GM21526 (cell line): ENCODE measurements at regions not wholly inside any gene's neighbourhood (a gene's known extent, or its start where the extent isn't known, plus 50 kb on each side); places are given as distances from the start of the nearest gene placed in this dataset.
"Not testable (repeated sequence)": the region's sequence is repeated elsewhere in the genome, so short reads cannot be mapped to it uniquely, and the experiment has no call there.

Source experiments
- ATAC-seq: cut with Tn5 transposase; IDR thresholded peaks from one replicate; pipeline ENCODE4 v1.9.1; 2021; ENCODE audit warnings: moderate library complexity; ENCODE audit not compliant: unreplicated experiment, low FRiP score

DNA sequence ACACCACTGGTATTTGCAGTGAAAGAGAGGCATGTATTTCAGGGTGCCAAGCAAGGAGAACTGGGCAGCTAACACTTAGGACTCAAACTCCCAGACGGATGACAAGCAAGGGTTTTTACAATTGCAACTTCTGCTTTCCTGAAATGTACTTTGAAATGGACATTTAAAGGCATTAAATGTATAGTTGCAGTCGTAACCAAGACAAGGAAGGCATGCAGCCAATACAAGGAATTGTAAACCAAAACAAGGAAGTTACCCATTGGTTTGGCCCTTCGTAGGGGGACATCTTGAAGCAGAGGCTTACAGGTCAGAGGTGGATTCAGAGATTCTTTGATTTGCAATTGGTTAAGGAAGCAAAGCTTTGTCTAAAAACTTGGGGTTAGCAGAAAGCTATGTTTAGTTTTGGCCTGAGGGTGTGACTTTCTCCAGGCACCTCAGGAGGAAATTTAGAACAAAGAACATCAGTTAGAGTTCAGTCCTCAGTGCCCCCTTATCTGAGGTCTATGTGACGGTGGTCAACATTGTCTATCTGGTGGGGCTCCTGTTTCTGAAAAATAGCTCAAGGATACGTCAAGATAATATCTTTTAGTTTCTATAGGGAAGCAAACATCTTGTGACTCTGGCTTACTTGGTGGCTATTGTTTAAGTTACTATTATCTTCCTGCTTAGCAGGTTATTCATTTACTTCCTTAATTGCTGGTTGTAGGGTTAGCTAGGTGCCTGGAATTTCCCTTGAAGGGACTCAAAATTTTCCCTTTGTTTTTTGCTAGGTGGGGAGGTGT, 266.0 kb downstream of the CD83 start:
- no peak for ATAC-seq

DNA sequence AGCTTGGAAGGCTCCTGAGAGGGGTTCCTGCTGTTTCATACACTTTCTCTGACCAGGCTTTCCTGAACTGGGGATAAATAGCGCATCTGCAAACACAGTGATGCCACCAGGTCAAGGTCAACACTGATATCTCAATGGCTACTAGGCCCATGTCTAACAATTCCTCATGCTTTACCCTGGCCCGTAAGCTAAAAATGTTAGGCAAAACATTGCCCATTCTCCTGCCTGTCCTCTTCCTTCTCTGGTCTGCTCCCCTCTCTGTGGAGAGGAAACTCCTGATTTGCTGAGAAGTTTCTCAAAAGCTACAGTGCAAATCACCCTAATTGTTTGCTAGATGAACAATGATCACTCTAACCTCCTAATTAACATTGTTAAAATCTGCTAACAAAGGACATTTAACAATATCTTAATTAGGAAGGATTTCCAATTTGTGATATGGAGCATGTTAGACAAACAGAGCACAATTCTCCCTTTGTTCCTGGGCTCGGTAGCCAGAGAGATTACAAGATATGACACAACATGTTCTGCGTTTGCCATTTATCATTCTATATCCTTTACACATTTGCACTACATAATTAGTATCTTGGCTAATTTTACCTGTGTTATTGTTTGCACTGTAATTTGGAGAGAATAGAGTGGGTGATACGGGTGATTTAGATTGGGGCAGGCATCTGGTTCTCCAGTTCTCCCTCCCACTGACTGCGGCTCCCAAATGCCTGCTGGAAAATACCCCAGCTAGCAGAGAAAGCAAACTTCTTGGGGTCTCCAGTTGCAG, 266.8 kb downstream of the CD83 start:
- no peak for ATAC-seq

DNA sequence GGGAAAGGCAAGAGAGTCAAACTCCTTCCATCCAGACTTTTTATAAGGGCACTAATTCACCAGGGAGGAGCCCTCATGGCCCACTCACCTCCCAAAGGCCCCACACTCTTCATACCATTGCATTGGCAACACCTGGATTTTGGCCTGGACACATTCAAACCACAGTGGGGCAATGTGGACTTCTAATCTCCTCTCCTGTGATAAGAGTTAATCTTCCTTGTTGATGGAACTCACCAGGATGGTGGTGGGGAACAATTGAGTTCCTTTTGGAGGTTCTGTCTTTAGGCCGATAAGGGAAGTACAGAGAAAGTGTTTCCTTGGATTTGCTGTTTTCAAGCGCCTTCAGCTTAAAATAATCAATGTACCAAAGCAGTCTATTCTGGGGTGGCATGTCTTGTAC, 268.7 kb downstream of the CD83 start:
- ATAC-seq = no peak

DNA sequence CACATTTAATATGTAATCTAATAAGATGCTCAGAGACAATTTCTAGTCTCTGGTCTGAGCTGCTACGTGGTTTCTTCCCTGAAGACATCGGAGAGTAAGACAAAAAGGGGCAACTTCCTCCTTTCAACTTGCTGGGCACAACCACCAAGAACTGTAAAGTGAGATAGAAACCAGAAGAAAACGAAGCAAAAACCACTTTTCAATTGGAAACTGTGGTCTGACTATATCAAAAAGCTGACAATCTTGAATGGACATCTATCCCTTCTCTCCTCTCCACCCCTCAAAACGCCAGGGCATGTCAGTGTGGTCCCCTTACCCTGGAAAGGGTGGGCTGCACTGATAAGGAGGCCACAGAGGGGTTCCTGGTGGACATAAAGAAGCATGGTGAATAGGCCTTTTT, 269.1 kb downstream of the CD83 start:
- ATAC-seq = no peak

DNA sequence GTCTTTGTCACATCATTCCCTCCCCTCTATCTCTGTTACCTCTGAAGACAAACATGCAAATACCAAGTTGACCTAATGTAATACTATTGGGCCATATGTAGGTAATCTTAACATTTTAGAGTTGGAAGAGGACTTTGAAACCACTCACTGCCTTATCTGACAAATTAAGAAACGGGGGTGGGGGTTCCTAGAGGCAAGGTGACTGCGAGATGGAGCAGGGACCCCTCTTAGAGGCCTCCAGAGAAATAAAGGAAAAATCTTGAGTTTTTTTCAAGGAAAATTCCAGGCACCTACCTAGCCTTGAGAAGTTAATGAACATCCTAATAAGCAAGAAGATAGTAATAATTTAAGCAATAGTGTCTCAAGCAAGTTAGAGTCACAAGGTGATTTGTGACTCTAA, 270.8 kb downstream of the CD83 start:
- ATAC-seq = no peak

DNA sequence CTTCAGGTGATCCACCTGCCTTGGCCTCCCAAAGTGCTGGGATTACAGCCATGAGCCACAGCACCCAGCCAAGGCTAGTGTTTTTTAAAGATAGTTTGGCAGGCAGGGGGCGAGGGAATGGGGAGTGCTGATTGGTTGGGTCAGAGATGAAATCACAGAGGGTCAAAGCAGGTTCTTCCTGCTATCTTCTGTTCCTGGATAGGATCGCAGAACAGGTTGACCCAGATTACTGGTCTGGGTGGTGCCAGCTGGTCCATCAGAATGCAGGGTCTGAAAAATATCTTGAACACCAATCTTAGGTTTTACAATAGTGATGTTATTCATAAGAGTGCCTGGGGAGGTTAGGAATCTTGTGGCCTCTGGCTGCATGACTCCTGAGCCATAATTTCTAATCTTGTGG, 272.2 kb downstream of the CD83 start:
- not testable (repeated sequence) for ATAC-seq

DNA sequence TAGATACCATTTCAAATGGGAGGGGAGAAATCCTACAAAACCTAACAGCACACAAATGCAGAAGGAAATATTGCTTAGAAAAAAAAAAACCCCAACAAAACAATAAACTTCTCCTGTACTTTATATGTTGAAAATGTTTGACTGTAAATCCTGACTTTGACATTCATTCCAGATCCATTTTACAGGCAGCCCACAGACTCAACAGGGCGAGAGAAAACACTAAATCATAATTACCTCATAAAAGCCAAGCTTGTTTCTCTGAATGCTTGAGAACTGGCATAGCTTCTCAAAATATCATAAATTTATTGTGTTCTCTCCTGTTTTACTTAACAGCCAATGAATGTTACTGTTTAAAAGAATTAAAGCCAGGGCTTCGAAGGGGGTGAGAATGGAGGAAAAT, 273.2 kb downstream of the CD83 start:
- no peak for ATAC-seq

DNA sequence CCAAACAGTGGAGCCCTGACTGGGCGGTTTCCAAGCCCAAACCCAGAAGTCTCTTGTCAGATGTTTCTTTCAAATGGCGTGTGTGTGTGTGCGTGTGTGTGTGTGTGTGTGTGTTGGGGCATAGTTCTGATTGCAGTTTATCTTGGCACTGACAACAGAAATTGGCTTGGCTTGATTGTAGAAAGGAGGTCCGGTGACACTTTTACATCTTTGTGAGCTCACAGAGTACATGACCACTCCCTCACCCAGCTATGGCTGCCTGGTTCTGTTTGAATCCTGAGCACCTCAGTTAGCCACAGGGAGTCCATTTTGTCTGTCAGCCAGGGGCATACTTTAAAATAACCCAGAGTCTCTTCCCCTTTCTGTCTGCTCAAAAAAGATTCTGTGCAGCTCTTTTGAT, 276.3 kb downstream of the CD83 start:
- no peak for ATAC-seq

DNA sequence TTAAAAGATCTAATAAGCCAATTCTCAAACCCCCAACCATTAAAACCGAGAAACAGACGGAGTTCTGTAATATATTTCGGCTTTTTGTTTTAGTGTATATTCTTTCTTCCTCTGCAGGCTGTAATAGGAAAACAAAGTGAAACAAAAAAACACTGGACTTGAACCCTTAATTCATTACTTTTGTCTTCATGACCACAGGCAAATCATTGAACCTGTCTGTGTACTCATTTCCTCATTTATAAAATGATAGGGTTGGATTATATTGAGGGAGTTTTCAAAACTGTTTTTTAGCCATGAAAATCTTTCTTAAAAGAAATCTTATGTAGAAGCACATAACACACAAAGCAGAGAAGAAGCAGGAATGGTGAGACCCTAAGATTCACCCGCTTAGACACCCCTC, 278.8 kb downstream of the CD83 start:
- ATAC-seq = no peak

DNA sequence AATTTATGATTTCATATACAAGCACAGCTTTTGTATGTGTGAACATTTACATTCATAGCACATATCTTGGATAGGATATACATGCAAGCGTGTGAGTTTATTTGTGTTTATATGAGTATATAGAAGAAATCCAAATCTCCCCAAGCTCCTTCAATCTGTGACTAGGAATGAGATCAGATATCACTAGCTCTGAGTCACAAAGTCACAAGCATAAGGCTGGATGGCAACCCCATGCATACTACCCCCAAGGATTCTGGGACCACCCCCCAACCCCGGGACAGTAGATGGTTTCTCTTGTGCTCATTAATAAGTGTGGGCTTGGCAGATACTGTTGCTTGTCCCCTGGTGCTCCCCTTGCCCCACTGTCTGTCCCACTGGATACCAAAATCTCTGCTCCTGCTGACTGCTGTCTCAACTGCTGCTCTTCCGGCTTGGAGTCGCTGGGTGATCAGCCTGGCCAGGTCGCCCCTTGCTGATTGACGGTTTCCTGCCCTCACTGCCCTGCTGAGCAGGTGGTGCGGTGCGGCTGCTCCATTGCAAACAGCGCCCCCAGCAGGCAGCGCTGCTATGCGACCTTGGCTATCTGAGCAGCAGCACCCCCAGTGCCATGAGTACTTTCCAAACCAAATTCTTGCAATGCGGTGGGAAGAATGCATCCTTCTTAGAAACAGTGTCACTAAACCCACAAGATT, 279.4 kb downstream of the CD83 start:
- ATAC-seq = no peak

DNA sequence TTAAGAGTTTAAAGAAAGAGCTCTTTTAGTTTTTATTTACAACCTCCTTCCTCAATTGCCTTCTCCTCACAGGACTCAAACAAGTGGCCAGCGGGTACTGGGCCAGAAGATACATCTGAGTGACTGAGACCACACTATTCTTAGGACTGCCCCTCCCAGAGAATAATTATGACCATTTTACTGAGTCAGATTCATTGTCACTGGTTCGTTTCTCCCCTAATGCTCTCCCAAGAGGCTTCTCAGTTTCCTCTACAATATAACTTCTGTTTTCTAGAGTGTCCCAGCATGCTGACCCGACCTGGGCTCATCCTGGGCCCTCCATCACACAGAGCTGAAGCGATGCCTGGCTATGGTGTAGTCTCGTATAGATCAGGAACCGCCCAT, 279.9 kb downstream of the CD83 start:
- ATAC-seq = no peak

DNA sequence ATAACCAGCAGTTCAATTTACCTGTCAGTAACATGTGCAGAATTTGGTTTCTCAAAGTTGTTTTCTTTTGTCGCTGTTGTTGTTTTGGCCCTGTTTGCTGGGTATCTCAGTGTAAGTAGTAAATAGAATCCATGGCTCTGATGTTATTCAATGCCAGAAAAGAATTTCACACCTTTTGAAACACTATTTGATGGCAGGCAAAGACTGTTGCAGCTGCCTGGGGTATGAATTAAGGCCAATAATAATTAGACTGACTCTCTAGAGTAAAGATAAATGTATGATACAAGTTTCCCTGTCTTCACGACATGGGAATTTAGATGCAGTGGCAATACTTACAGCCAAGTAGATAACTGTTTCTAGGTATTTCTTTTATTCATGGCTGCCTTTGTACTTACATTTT, 281.4 kb downstream of the CD83 start:
- ATAC-seq = no peak

DNA sequence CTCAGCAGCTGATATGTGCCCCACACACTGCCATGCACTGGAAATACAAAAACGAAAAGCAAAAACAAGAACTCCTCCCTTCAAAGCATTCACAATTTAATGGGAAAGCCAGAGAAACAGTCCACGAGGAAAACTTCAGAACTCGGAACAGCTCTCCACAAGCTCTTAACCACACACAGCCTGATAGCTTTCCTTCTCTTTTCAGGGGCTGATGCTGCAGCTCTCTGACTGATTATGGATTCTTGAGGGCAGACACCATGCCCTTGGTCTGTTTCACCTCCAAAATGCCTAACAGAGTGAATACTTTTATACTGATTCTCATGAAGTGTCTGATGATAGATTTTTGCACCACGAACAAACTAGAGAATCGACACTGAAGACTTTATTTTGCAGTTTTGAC, 282.1 kb downstream of the CD83 start:
- ATAC-seq = no peak

DNA sequence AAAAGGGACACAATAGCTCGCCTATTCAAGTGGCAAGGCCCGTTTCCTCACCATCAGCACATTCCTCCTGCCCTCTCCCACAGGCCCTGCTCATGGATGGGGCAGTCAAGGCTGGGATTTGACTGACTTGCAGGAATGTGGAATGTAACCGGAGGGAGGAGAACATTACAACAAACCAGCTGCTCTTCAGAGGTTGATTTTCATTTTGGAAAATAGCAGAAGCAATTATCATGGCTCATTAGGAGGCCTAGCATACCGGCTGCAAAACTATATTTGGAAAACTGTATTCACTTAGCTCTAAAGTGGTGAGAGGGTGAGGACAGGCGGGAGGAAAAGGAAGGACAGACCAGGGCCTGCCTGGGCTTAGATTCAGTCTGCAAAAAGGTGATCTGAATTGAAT, 283.7 kb downstream of the CD83 start:
- ATAC-seq = no peak

DNA sequence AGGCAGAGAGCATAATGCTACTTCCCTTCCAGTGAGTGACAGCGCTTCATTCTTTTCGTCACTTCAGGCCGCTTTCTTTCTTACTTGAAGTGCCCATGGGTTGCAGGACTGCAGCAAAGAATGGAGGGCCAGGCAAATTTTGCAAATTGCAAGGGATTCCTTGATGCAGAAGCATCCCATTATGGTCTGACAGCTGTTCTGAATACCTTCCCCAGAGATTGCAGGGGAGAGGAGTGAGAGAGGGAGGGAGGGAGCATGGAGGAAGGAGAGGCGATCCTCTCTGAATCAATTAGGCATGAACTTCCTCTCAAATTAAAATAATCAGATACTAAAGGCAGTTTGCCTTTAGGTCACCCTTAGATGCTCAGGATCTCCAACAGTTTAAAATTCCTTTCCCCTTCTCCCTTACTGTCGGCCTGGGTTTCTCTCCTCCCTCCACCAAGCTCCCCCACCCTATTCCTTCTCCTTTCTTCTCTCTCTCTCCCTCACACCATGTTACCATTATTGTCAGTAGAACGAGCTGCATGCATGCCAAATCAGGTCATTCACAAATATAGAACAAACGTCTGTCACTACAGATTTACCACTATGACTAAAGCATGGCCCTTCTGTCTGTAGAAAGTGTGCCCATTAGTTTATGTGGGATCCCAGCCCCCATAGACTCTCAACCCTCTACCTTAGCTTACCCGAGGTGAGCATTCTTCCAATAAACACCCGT, 289.2 kb downstream of the CD83 start:
- no peak for ATAC-seq

DNA sequence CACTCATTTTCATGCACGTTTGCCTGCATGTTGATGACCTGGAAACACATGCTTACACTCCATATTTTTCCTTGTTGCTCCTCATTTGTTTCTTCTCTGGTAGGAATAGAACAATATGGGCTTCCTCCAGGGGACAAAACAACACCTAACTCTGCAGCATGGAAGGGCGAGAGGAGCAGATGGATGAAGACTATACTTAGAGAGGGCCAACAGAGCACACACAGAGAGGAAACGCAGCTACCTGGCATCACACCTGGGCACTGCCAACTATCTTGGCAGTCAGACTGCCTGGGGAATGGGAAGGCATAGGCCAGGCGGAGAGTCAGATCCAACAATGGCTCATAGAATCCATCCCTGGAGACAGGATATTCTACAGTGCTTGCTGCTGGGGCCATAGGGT, 290.9 kb downstream of the CD83 start:
- ATAC-seq = no peak

DNA sequence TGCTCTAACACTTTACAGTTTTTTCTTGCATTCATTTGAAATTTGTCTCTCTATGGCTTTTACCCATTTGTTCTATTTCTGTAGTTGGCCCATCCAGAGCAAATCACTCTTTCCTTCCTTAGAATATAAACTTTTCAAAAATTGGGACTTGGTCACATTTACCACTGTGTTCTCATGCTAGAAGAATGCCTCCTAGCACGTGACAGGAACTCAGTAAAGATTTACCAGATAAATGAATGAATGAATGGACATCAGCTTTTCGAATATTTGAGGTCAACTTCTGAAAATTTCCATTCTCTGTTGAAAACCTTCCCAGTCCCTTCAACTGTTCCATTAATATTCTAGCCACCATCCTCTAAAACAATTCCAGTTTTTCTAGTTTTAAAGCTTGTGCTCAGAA, 294.5 kb downstream of the CD83 start:
- no peak for ATAC-seq

DNA sequence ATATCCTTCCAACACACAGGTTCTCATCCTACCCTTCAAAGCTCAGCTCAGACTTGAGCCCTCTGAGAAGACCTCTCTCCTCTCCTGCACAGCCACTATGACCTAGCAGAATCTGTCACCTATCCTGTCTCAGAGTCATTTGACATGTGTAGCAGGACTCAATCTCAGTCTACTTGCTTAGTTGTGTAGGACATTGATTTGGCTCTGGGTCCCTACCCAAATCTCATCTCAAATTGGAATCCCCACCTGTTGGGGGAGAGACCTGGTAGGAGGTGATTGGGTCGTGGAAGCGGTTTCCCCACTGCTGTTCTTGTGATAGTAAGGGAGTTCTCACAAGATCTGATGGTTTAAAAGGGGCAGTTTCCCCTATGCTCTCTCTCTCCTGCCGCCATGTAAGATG, 297.9 kb downstream of the CD83 start:
- ATAC-seq = no peak

DNA sequence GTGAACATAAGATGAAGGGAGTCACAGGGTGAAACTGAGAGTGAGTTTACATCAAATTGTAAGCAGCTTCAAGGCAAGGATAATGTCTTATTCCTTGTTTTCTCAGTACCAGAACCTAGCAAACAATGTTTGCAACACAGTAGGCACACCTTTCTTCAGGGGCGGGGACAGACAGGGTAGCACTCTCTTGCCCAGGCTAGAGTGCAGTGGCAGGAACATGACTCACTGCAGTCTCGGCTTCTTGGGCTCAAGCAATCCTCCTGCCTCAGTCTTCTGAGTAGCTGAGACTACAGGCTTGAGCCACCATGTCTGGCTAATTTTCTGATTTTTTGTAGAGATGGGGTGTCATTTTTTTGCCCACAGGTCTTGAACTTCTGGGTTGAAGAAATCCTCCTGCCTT, 299.8 kb downstream of the CD83 start:
- no peak for ATAC-seq

DNA sequence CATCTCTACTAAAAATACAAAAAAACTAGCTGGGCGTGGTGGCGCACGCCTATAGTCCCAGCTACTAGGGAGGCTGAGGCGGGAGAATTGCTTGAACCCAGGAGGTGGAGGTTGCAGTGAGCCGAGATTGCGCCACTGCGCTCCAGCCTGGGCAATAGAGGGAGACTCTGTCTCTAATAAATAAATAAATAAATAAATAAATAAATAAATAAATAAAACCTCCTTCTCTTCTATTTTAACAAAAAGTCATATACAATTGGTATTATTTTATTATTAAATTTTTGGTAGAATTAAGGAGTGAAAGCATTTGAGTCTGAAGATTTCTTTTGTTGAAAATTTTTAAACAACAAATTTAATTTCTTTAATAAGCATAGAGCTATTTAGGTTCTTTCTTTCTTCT, 301.7 kb downstream of the CD83 start:
- not testable (repeated sequence) for ATAC-seq

DNA sequence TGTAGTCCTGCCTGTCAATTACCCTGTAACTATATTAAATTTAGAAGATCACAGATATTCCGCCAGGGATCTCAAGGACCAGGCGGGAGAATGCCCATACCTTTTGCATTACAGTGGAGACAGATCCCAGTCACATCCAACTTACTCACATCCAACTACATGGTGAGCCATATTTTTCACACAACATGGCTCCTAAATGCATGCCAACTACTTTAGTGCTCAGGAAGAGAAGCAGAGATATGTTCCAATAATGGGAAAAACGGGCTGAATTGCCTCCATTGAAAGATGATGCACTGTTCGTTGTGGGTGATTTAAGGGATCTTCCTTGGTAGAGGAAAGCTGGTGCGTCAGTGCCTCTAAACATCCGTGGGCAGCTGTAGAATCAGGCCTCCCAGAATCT, 304.5 kb downstream of the CD83 start:
- ATAC-seq = no peak
